WERI-Rb-1 (cell line): ENCODE measurements at regions not wholly inside any gene's neighbourhood (a gene's known extent, or its start where the extent isn't known, plus 50 kb on each side); places are given as distances from the start of the nearest gene placed in this dataset.

Experiments used
- DNase-seq: peaks from one replicate; pipeline ENCODE4 v3.0.0-alpha.2; 2020
- H3K27ac ChIP-seq: fragments of 250-450 bp; sonication (Bioruptor Pico); 2 replicates; pipeline ENCODE4 v1.5.1; 2020; ENCODE audit warnings: mild to moderate bottlenecking, moderate library complexity
- H3K27me3 ChIP-seq: fragments of 250-450 bp; sonication (Bioruptor Pico); 2 replicates; pipeline ENCODE4 v1.5.1; 2021; ENCODE audit warnings: mild to moderate bottlenecking, low read depth, moderate library complexity; ENCODE audit not compliant: insufficient read depth, severe bottlenecking
- H3K36me3 ChIP-seq: fragments of 250-450 bp; sonication (Bioruptor Pico); 2 replicates; pipeline ENCODE4 v1.5.1; 2020; ENCODE audit warnings: mild to moderate bottlenecking, moderate library complexity
- H3K4me3 ChIP-seq: 2 replicates; pipeline ENCODE4 v1.5.1; 2011; ENCODE audit warnings: low read depth, mild to moderate bottlenecking, control low read depth, low read length
- H3K9me3 ChIP-seq: fragments of 250-450 bp; sonication (Bioruptor Pico); 2 replicates; pipeline ENCODE4 v1.5.1; 2021; ENCODE audit warnings: mild to moderate bottlenecking, moderate library complexity; ENCODE audit not compliant: severe bottlenecking
- CTCF ChIP-seq: IDR thresholded peaks from 2 replicates; pipeline ENCODE4 v1.5.1; 2011; ENCODE audit warnings: low read depth, mild to moderate bottlenecking, control low read depth, inconsistent platforms, low read length

GRCh38 chr16:48824271-48824670, 214.3 kb upstream of the N4BP1 start:
- Histone ChIP-seq H3K27me3 (no peaks in the 10 kb centered on the region), H3K9me3 (no peaks in the 10 kb centered on the region), H3K4me3 (no peak overlapping the region), H3K27ac (peak overlapping the region; percentile 27), H3K36me3 (no peaks in the 10 kb centered on the region)
- peak; percentile 87 for DNase-seq
- no peak for TF ChIP-seq CTCF

DNA sequence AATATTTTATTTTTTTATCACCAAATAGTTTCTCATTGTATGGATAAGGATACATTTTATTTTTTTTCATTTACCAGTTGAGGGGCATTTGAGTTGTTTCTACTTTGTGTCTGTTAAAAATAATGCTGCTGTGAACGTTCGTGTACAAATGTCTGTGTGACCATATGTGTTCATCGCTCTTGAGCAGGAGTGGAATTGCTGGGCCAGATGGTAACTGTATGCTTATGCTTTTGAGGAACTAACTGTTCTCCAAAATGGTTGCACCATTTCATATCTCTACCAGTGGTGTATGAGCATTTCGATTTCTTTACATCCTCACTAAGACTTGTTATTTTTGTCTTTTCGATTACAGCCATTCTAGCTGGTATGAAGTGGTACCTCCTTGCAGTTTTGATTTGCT, 212.5 kb upstream of the N4BP1 start:
- H3K36me3 ChIP-seq = no peaks in the 10 kb centered on the region
- H3K27me3 ChIP-seq = no peaks in the 10 kb centered on the region
- no peak for TF ChIP-seq CTCF
- H3K9me3 ChIP-seq = no peaks in the 10 kb centered on the region
- no peak for DNase-seq
- H3K4me3 ChIP-seq = no peak overlapping the region
- H3K27ac ChIP-seq = no peak overlapping the region

DNA sequence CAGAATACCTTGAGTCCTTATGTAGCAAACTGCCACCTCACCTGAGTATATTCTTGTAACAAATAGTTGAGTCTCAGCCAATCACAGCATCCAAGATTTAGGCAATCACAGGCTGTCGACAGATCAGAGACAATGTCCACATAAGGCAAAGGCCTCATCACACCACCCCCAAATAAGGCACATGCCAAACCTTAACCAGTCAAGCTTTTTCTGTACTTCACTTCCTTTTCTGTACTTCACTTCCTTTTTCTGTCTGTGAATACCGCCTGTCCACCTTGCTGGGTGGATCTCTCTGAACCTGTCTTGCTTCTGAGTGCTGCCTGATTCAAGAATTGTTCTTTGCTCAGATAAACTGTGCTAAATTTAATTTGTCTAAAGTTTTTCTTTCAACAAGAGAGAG, 210.4 kb upstream of the N4BP1 start:
- H3K27me3 ChIP-seq = no peaks in the 10 kb centered on the region
- no peak for DNase-seq
- H3K36me3 ChIP-seq = no peaks in the 10 kb centered on the region
- no peak overlapping the region for H3K4me3 ChIP-seq
- no peaks in the 10 kb centered on the region for H3K9me3 ChIP-seq
- no peak overlapping the region for H3K27ac ChIP-seq
- TF ChIP-seq CTCF = no peak

- no peak overlapping the region for H3K4me3 ChIP-seq
- H3K9me3 ChIP-seq = no peaks in the 10 kb centered on the region
- H3K27ac ChIP-seq = no peak overlapping the region
- H3K27me3 ChIP-seq = no peaks in the 10 kb centered on the region
- no peak for TF ChIP-seq CTCF
- no peaks in the 10 kb centered on the region for H3K36me3 ChIP-seq
- DNase-seq = peak; percentile 24
These were observed 208.3 kb upstream of the N4BP1 start for GRCh38 chr16:48818257-48818656.

DNA sequence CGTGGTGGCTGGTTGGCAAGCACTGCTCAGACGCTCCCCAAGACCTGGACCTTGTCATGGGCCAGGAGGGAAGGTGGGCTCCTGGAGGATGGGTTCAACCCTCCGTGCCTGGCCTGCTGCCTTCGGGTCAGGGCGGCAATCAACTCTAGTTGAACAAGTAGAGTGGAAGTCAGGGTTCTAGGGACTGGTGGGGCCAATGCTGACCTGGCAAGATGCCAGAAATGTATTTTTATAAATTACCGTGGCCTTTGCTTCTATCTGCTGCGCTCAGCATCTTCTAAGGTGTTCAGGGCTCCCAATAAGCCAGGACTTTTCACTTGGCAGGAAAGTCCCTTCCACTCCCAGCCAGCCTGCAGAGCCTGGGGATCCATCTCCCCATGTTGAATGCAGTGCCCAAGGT, 207.1 kb upstream of the N4BP1 start:
- no peak overlapping the region for H3K4me3 ChIP-seq
- TF ChIP-seq CTCF = no peak
- no peaks in the 10 kb centered on the region for H3K27me3 ChIP-seq
- H3K9me3 ChIP-seq = no peaks in the 10 kb centered on the region
- H3K27ac ChIP-seq = no peak overlapping the region
- DNase-seq = no peak
- H3K36me3 ChIP-seq = no peaks in the 10 kb centered on the region

DNA sequence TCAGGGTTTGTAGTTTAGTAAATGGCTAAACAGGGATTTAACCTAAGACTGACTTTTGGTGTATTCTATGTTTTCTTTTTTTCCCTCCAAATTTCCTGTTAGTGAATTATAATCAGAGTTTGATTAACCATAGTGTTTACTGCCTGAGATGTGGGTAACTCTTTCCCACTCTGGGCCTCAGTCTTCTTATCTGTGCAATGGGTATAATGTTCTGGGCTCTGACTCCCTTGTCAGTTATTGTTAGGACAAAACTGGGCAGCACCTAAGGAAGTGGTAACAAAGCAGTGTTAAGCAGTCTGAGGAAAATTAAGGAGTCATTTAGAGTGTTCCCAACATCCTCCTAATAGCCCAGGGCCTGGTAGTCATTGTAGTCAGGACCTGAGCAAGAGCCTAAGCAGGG, 206.4 kb upstream of the N4BP1 start:
- no peak overlapping the region for H3K4me3 ChIP-seq
- no peaks in the 10 kb centered on the region for H3K36me3 ChIP-seq
- TF ChIP-seq CTCF = no peak
- H3K27me3 ChIP-seq = no peaks in the 10 kb centered on the region
- no peaks in the 10 kb centered on the region for H3K9me3 ChIP-seq
- no peak for DNase-seq
- H3K27ac ChIP-seq = no peak overlapping the region
